ENCODE measurements at regions not wholly inside any gene's neighbourhood (a gene's known extent, or its start where the extent isn't known, plus 50 kb on each side); places are given as distances from the start of the nearest gene placed in this dataset. TPM values are rescaled to one million over a fixed set of nuclear protein-coding genes. Genes with fewer than 3 reads are reported as not detected.

GRCh38 chr3:41144631-41145030, 54.7 kb upstream of the CTNNB1 start:
- Histone ChIP-seq H3K9me2 (ENCODE audit: insufficient read depth, low read length) (no peaks in the 10 kb centered on the region), H3K36me3 (ENCODE audit: insufficient read depth, low read length) (no peaks in the 10 kb centered on the region)

DNA sequence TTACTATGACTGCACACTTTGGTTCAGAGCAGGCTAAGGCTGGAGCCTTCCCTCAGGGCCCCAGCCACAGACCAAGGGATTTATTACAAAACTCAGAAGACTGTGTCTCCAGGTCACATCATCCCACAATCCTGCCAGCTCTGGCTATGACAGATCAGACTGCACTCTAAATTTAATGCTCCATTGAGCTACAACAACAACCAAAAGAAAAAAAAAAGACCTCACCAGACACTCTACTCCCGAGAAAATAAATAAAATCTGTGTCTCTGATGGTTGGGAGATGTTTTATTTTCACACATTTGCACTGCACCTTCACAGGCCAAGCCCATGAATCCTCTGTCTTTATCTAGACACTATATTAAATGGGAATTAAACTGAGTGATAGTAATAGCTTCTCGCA, 50.8 kb upstream of the CTNNB1 start:
- no peaks in the 10 kb centered on the region for H3K4me1 ChIP-seq (ENCODE audit: insufficient read depth, low read length, poor library complexity, severe bottlenecking)
- H3K36me3 ChIP-seq (ENCODE audit: insufficient read depth, low read length) = no peaks in the 10 kb centered on the region
- intact Hi-C loops (cut with micrococcal nuclease; ENCODE audit: unreplicated experiment) = no loop called here
- no peaks in the 10 kb centered on the region for H3K9me3 ChIP-seq (ENCODE audit: low read length)
- H3K4me2 ChIP-seq (ENCODE audit: low read length) = no peak overlapping the region
- H2AFZ ChIP-seq (ENCODE audit: low read length) = no peak overlapping the region
- TF ChIP-seq, protein P1, sequence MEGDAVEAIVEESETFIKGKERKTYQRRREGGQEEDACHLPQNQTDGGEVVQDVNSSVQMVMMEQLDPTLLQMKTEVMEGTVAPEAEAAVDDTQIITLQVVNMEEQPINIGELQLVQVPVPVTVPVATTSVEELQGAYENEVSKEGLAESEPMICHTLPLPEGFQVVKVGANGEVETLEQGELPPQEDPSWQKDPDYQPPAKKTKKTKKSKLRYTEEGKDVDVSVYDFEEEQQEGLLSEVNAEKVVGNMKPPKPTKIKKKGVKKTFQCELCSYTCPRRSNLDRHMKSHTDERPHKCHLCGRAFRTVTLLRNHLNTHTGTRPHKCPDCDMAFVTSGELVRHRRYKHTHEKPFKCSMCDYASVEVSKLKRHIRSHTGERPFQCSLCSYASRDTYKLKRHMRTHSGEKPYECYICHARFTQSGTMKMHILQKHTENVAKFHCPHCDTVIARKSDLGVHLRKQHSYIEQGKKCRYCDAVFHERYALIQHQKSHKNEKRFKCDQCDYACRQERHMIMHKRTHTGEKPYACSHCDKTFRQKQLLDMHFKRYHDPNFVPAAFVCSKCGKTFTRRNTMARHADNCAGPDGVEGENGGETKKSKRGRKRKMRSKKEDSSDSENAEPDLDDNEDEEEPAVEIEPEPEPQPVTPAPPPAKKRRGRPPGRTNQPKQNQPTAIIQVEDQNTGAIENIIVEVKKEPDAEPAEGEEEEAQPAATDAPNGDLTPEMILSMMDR (conservative IDR thresholded peaks at IDR 0.05; ENCODE audit: low read length) = no peak
- no peak for TF ChIP-seq EZH2phosphoT487 (IDR thresholded peaks at IDR 0.05; ENCODE audit: borderline replicate concordance, low read depth, low read length)
- H3K27ac ChIP-seq (ENCODE audit: low read depth, low read length, poor library complexity, severe bottlenecking) = no peak overlapping the region
- no peaks in the 10 kb centered on the region for H3K9me2 ChIP-seq (ENCODE audit: insufficient read depth, low read length)
- no TSS peak for BruUV-seq (replicated peaks)
- no peak for DNase-seq (ENCODE audit: low spot score)
- no peak overlapping the region for H3K4me3 ChIP-seq (ENCODE audit: low read depth, low read length, poor library complexity, severe bottlenecking)
- no peaks in the 10 kb centered on the region for H4K20me1 ChIP-seq (ENCODE audit: insufficient read depth, low read length)
- no peaks in the 10 kb centered on the region for H3K79me2 ChIP-seq (ENCODE audit: insufficient read depth, low read depth, low read length)
- ChIA-PET CTCF (ENCODE audit: unreplicated experiment) (no interaction called here), POLR2A (no interaction called here)

More at GRCh38 chr3:41144631-41145030, 54.7 kb upstream of the CTNNB1 start:
- BruUV-seq (replicated peaks) = no TSS peak
- Histone ChIP-seq H3K79me2 (ENCODE audit: insufficient read depth, low read depth, low read length) (no peaks in the 10 kb centered on the region), H2AFZ (ENCODE audit: low read length) (no peak overlapping the region), H3K9me3 (ENCODE audit: low read length) (no peaks in the 10 kb centered on the region), H3K4me1 (ENCODE audit: insufficient read depth, low read length, poor library complexity, severe bottlenecking) (no peaks in the 10 kb centered on the region), H3K4me3 (ENCODE audit: low read depth, low read length, poor library complexity, severe bottlenecking) (no peak overlapping the region), H3K4me2 (ENCODE audit: low read length) (no peak overlapping the region), H3K27ac (ENCODE audit: low read depth, low read length, poor library complexity, severe bottlenecking) (no peak overlapping the region), H4K20me1 (ENCODE audit: insufficient read depth, low read length) (no peaks in the 10 kb centered on the region)
- intact Hi-C loops (cut with micrococcal nuclease; ENCODE audit: unreplicated experiment) = no loop called here
- ChIA-PET POLR2A (no interaction called here), CTCF (ENCODE audit: unreplicated experiment) (no interaction called here)
- no peak for TF ChIP-seq EZH2phosphoT487 (IDR thresholded peaks at IDR 0.05; ENCODE audit: borderline replicate concordance, low read depth, low read length)
- TF ChIP-seq, protein P1 (conservative IDR thresholded peaks at IDR 0.05; ENCODE audit: low read length) = no peak
- no peak for DNase-seq (ENCODE audit: low spot score)

- ChIA-PET POLR2A (no interaction called here), CTCF (ENCODE audit: unreplicated experiment) (no interaction called here)
- H4K20me1 ChIP-seq (ENCODE audit: insufficient read depth, low read length) = no peaks in the 10 kb centered on the region
- H3K27ac ChIP-seq (ENCODE audit: low read depth, low read length, poor library complexity, severe bottlenecking) = no peak overlapping the region
- no peaks in the 10 kb centered on the region for H3K9me2 ChIP-seq (ENCODE audit: insufficient read depth, low read length)
- DNase-seq (ENCODE audit: low spot score) = no peak
- no peaks in the 10 kb centered on the region for H3K79me2 ChIP-seq (ENCODE audit: insufficient read depth, low read depth, low read length)
- BruUV-seq (replicated peaks) = no TSS peak
- intact Hi-C loops (cut with micrococcal nuclease; ENCODE audit: unreplicated experiment) = no loop called here
- H3K36me3 ChIP-seq (ENCODE audit: insufficient read depth, low read length) = no peaks in the 10 kb centered on the region
- H3K4me3 ChIP-seq (ENCODE audit: low read depth, low read length, poor library complexity, severe bottlenecking) = no peak overlapping the region
- no peak for TF ChIP-seq EZH2phosphoT487 (IDR thresholded peaks at IDR 0.05; ENCODE audit: borderline replicate concordance, low read depth, low read length)
- TF ChIP-seq, protein P1 (conservative IDR thresholded peaks at IDR 0.05; ENCODE audit: low read length) = no peak
- H3K4me1 ChIP-seq (ENCODE audit: insufficient read depth, low read length, poor library complexity, severe bottlenecking) = no peaks in the 10 kb centered on the region
- no peak overlapping the region for H3K4me2 ChIP-seq (ENCODE audit: low read length)
- no peak overlapping the region for H2AFZ ChIP-seq (ENCODE audit: low read length)
- no peaks in the 10 kb centered on the region for H3K9me3 ChIP-seq (ENCODE audit: low read length)
These were observed 50.4 kb upstream of the CTNNB1 start for GRCh38 chr3:41148901-41149300.

Small RNA genes lying in the stretch of these regions (small RNA-seq; reads per million reads assigned to genes)
- gene AC099560.2 (not detected), gene HMGN2P24 (not detected)

Measured in OCI-LY7 (cell line).